Parathyroid adenoma (tissue), 2 donors: ENCODE measurements at regions not wholly inside any gene's neighbourhood (a gene's known extent, or its start where the extent isn't known, plus 50 kb on each side); places are given as distances from the start of the nearest gene placed in this dataset.

Experiments
- H2AFZ ChIP-seq: fragments of 300-600 bp; sonication (generic); one replicate; pipeline ENCODE4 v1.7.0; 2017; ENCODE audit warnings: antibody characterized with exemption, mild to moderate bottlenecking
- H3K27ac ChIP-seq: fragments of 300-600 bp; sonication (generic); one replicate; pipeline ENCODE4 v1.7.0; 2017
- H3K27me3 ChIP-seq: fragments of 300-600 bp; sonication (generic); one replicate; pipeline ENCODE4 v1.7.0; 2017; ENCODE audit warnings: low read length; ENCODE audit not compliant: control insufficient read depth, insufficient read depth
- H3K36me3 ChIP-seq: fragments of 300-600 bp; sonication (generic); one replicate; pipeline ENCODE4 v1.7.0; 2017; ENCODE audit warnings: low read length; ENCODE audit not compliant: control insufficient read depth, insufficient read depth
- H3K4me1 ChIP-seq: fragments of 300-600 bp; sonication (generic); one replicate; pipeline ENCODE4 v1.7.0; 2017; ENCODE audit warnings: control low read depth
- H3K4me2 ChIP-seq: fragments of 300-600 bp; sonication (generic); one replicate; pipeline ENCODE4 v1.7.0; 2017; ENCODE audit warnings: low read length
- H3K4me3 ChIP-seq: fragments of 300-600 bp; sonication (generic); one replicate; pipeline ENCODE4 v1.7.0; 2017; ENCODE audit warnings: low read depth, low read length
- H3K79me2 ChIP-seq: fragments of 300-600 bp; sonication (generic); one replicate; pipeline ENCODE4 v1.7.0; 2017; ENCODE audit warnings: control low read depth
- H3K9ac ChIP-seq: fragments of 300-600 bp; sonication (generic); one replicate; pipeline ENCODE4 v1.7.0; 2017; ENCODE audit warnings: mild to moderate bottlenecking
- H3K9me3 ChIP-seq: fragments of 300-600 bp; sonication (generic); one replicate; pipeline ENCODE4 v1.7.0; 2017; ENCODE audit warnings: low read length; ENCODE audit not compliant: control insufficient read depth
- TF ChIP-seq, protein P1 (sequence below): fragments of 300-600 bp; sonication (generic); IDR thresholded peaks from one replicate; pipeline ENCODE4 v1.7.0; 2017; ENCODE audit warnings: antibody characterized with exemption, mild to moderate bottlenecking
- donor health status: primary hyperparathyroidism.

DNA sequence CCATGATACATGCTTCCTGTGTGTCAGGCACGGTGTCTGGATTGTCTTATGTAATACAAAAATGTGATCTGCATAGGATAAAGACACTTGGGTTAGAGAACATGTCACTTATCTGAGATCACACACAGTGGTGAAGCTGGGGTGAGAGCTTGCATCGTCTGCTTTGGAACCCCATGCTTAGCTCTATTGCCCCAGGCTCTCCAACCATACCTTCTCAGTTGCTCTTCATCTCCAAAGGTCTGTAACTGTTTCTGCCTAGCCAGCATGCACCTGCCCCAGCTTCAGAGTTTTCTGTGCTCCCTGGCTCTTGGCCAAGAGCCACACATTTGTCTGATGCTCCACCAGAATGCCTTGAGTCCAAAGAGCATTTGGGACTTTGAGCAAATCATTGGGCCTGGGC, 93.9 kb upstream of the COG2 start:
- TF ChIP-seq, protein P1, sequence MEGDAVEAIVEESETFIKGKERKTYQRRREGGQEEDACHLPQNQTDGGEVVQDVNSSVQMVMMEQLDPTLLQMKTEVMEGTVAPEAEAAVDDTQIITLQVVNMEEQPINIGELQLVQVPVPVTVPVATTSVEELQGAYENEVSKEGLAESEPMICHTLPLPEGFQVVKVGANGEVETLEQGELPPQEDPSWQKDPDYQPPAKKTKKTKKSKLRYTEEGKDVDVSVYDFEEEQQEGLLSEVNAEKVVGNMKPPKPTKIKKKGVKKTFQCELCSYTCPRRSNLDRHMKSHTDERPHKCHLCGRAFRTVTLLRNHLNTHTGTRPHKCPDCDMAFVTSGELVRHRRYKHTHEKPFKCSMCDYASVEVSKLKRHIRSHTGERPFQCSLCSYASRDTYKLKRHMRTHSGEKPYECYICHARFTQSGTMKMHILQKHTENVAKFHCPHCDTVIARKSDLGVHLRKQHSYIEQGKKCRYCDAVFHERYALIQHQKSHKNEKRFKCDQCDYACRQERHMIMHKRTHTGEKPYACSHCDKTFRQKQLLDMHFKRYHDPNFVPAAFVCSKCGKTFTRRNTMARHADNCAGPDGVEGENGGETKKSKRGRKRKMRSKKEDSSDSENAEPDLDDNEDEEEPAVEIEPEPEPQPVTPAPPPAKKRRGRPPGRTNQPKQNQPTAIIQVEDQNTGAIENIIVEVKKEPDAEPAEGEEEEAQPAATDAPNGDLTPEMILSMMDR = no peak
- no peak overlapping the region for H3K4me3 ChIP-seq
- H2AFZ ChIP-seq = no peak overlapping the region
- H3K79me2 ChIP-seq = no peaks in the 10 kb centered on the region
- H3K4me1 ChIP-seq = no peaks in the 10 kb centered on the region
- H3K27me3 ChIP-seq = no peaks in the 10 kb centered on the region
- no peak overlapping the region for H3K27ac ChIP-seq
- H3K9ac ChIP-seq = no peak overlapping the region
- no peaks in the 10 kb centered on the region for H3K9me3 ChIP-seq
- H3K36me3 ChIP-seq = no peaks in the 10 kb centered on the region
- no peak overlapping the region for H3K4me2 ChIP-seq

DNA sequence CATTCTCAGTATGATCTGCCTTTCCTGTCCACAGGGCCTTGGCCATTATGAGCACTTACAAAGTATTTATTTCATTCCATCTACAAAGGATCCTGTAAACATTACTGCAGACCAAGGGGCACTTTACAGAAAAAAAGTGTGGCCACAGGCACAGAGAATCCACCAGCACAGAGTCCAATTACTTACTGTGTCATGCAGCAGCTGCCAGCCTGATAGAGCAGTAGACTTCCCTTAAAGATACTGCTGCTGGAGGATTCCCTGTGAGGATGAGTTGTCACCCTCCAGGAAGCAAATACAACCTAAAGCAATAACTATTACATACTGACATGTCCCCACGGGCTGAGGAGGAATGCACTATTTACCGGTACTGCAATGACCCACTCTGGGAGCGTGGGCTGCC, 97.1 kb upstream of the COG2 start:
- TF ChIP-seq, protein P1 = no peak
- H3K79me2 ChIP-seq = no peaks in the 10 kb centered on the region
- H3K36me3 ChIP-seq = no peaks in the 10 kb centered on the region
- H3K4me1 ChIP-seq = no peaks in the 10 kb centered on the region
- no peak overlapping the region for H3K9ac ChIP-seq
- no peak overlapping the region for H2AFZ ChIP-seq
- H3K9me3 ChIP-seq = no peaks in the 10 kb centered on the region
- no peak overlapping the region for H3K27ac ChIP-seq
- H3K27me3 ChIP-seq = no peaks in the 10 kb centered on the region
- no peak overlapping the region for H3K4me3 ChIP-seq
- no peak overlapping the region for H3K4me2 ChIP-seq

DNA sequence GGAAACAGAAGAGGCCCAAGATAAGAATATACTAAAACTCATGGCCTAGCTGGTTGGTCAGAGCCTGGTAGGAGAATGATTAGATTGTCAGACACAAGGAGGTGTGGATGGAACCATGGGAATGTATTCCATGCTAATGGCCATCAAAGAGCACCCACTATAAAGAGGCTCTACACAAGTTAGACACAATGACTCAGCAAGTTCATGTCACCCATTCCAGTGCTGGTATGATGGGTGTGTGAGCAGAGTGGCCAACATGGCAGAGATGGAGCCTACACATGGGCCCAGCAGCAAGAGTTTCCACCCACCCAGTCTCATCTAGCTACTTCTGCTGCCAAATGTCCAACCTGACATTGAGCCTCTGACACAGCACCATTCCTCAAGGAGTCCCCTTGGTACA, 97.5 kb upstream of the COG2 start:
- TF ChIP-seq, protein P1 = no peak
- Histone ChIP-seq H3K4me3 (no peak overlapping the region), H3K27me3 (no peaks in the 10 kb centered on the region), H3K4me1 (no peaks in the 10 kb centered on the region), H3K4me2 (no peak overlapping the region), H3K36me3 (no peaks in the 10 kb centered on the region), H3K79me2 (no peaks in the 10 kb centered on the region), H3K9ac (no peak overlapping the region), H3K9me3 (no peaks in the 10 kb centered on the region), H3K27ac (no peak overlapping the region), H2AFZ (no peak overlapping the region)

DNA sequence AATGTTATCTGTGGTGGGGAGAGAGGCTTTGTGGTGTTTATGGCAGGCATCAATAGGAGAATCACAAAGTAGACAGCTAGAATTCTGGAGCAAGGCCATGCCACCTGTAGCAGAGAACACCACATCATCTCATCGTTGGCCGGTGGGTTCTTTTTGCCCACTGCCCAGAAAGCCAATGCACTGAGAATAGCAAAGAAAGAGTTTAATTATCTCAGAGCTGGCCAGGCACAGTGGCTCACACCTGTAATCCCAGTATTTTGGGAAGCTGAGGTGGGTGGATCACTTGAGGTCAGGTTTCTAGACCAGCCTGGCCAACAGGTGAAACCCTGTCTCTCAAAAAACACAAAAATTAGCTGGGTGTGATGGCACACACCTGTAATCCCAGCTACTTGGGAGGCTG, 99.2 kb upstream of the COG2 start:
- no peak overlapping the region for H2AFZ ChIP-seq

DNA sequence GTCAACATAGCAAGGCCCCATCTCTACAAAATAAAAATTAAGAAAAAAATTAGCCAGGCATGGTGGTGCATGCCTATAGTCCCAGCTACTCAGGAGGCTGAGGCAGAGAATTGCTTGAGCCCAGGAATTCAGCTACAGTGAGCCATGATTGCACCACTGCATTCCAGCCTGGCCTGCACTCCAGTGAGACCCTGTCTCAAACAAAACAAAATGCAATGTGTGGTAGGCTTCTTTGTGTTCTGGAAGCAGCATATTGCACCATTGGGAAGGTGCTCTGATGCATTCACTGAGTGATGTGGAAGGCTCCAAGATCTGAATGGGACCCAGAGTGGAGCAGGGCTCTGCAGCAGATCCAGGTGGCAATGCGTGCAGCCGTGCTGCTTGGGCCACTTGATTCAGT, 99.6 kb upstream of the COG2 start:
- Histone ChIP-seq H3K9ac (no peak overlapping the region), H3K27ac (no peak overlapping the region), H3K27me3 (no peaks in the 10 kb centered on the region), H3K36me3 (no peaks in the 10 kb centered on the region), H3K4me2 (no peak overlapping the region), H3K4me3 (no peak overlapping the region), H3K79me2 (no peaks in the 10 kb centered on the region), H2AFZ (no peak overlapping the region), H3K4me1 (no peaks in the 10 kb centered on the region), H3K9me3 (no peaks in the 10 kb centered on the region)
- TF ChIP-seq, protein P1 = no peak

More for the DNA sequence above, 99.2 kb upstream of the COG2 start:
- H3K9ac ChIP-seq = no peak overlapping the region
- H3K9me3 ChIP-seq = no peaks in the 10 kb centered on the region
- H3K79me2 ChIP-seq = no peaks in the 10 kb centered on the region
- no peak overlapping the region for H3K27ac ChIP-seq
- no peak overlapping the region for H3K4me3 ChIP-seq
- TF ChIP-seq, protein P1 = no peak
- no peaks in the 10 kb centered on the region for H3K36me3 ChIP-seq
- no peak overlapping the region for H3K4me2 ChIP-seq
- no peaks in the 10 kb centered on the region for H3K4me1 ChIP-seq
- no peaks in the 10 kb centered on the region for H3K27me3 ChIP-seq
